ENCODE measurements at regions not wholly inside any gene's neighbourhood (a gene's known extent, or its start where the extent isn't known, plus 50 kb on each side); places are given as distances from the start of the nearest gene placed in this dataset.
A peak's percentile ranks its signal among the peaks of the same experiment; 100 is the strongest.
"Not testable (repeated sequence)": the region's sequence is repeated elsewhere in the genome, so short reads cannot be mapped to it uniquely, and the experiment has no call there.

- no peak for DNase-seq (ENCODE audit: low spot score)
Observed at GRCh38 chr5:57069115-57069835, 104.6 kb upstream of the GPBP1 start.

- no peak for DNase-seq (ENCODE audit: low spot score)
Observed at GRCh38 chr5:57072218-57072892, 101.5 kb upstream of the GPBP1 start.

DNA sequence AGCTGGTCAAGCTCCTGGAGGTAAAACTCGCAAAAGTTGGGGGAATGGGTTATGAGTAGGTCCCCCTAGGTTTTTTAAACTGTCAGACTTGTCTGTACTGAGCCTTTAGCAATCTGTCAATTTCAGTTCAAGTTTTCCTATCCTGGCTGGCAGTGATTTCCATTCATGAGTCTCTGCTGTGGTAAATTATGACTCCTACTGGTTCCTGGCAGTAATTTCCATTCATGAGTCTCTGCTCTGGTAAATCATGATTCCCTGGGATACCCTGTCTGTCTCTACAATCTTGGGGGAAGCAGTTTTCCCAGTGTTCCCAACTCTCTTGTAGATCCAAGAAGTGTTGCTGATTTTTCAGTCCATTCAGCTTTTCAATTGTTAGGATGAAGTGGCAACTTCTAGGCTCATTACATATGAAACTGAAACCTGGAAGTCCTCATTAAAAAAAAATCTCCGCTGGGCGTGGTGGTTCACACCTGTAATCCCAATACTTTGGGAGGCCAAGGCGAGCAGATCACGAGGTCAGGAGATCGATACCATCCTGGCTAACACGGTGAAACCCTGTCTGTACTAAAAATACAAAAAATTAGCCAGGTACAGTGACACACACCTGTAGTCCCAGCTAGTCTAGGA lies 91.3 kb upstream of the GPBP1 start:
- no peak for DNase-seq (ENCODE audit: low spot score)

GRCh38 chr5:57085306-57086081 lies 88.4 kb upstream of the GPBP1 start:
- DNase-seq (ENCODE audit: low spot score) = no peak

DNA sequence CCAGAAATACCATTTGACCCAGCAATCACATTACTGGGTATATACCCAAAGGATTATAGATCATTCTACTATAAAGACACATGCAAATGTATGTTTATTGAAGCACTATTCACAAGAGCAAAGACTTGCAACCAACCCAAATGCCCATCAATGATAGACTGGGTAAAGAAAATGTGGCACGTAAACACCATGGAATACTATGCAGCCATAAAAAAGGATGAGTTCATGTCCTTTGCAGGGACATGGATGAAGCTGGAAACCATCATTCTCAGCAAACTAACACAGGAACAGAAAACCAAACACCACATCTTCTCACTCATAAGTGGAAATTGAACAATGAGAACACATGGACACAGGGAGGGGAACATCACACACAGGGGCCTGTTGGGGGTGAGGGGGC lies 85.9 kb upstream of the GPBP1 start:
- DNase-seq (ENCODE audit: low spot score) = not testable (repeated sequence)

GRCh38 chr5:57094753-57095683 lies 78.8 kb upstream of the GPBP1 start:
- peak; percentile 60 for DNase-seq (ENCODE audit: low spot score)

DNA sequence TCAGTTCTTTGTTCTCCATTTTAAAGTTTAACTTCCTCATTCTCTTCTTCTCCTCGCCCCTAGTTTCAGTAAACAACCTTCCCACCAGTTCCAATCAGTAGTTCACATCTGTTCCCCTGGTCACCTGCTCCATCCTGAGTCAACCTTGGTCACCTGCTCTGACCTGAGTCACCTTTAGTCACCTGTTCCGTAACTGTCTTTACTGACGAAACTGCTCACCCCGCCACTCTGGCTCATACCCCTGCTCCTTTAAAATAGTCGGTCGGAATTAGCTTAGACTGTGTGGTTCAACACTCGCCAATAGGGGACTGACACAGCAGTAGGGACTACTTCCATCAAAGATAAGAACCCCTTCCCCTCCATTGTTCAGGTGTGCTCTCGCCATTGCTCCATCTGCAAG lies 76.3 kb upstream of the GPBP1 start:
- DNase-seq (ENCODE audit: low spot score) = no peak

GRCh38 chr5:57102189-57102904 lies 71.5 kb upstream of the GPBP1 start:
- DNase-seq (ENCODE audit: low spot score) = no peak

DNA sequence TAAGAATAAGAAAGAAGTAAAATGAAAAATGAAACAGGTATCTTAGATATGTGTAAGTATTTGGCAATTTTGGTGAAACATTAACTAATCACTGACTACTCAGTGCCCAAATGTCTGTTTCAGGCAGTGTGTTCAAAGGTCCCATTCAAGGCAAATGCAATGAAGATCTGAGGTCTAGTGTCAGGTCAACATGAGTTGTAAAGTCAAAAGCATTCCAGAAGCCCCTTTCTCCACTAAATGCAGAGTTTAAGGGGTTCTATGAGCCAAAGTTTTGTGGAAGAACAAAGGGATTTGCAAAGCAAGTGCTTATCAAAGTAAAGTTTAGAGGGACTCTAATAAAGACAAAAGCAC lies 71.0 kb upstream of the GPBP1 start:
- DNase-seq (ENCODE audit: low spot score) = no peak

- no peak for DNase-seq (ENCODE audit: low spot score)
Observed at GRCh38 chr5:57103317-57103907, 70.4 kb upstream of the GPBP1 start.

- DNase-seq (ENCODE audit: low spot score) = no peak
Observed at GRCh38 chr5:57106661-57107060, 67.2 kb upstream of the GPBP1 start.

DNA sequence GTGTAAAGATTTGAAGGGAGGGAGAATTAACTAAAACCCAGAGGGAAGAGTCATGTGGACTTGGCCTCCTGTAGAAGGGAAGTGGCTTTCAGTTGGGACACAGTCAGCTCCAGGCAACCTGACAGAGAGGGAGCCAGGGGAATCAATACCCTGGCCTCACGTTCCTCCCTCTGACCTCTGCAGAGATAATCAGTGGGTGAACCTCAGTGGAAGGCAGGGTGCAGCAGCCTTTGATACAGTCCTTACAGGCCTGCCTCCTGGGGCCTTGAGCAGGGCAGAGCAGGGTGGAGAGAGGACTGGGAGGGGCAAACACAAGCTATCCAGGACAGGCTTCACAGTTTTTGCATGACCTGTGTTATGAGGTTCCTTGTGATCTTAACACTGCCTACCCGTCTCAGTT lies 61.9 kb upstream of the GPBP1 start:
- no peak for DNase-seq (ENCODE audit: low spot score)

DNA sequence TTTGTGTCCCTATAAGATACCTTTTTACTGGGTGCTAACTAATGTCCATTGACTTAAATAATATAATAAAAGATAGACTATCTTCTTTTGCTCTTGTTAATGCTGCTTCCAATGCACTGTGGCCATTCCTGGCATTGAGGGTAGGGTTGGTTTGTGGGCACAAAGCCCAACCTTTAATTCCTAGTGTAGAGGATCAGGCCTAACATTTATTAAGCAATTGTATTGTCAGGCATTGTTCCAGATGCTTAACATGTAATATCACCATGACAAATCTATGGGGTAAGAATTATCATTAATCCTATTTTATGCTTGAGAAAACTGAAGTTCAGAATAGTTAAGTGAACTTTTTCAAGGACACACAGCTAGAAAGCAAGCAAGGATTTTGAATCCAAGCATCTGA lies 60.4 kb upstream of the GPBP1 start:
- no peak for DNase-seq (ENCODE audit: low spot score)

GRCh38 chr5:57117596-57117995 lies 56.3 kb upstream of the GPBP1 start:
- DNase-seq (ENCODE audit: low spot score) = no peak

DNA sequence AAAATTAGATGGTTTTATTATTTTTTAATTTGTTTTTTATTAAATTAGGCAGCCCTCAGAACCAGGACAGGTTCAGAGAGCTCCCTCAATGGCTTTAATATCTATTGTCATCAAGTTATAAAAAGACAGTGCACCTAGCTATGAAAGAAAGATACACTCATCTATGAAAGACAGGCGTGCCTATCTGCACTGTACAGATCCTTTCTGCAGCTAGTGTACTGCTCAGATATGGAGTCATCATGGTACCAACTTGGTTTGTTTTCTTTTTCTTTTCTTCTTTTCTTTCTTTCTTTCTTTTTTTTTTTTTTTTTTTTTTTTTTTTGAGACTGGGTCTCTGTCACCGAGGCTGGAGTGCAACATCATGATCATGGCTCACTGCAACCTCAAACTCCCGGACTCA lies 54.8 kb upstream of the GPBP1 start:
- DNase-seq (ENCODE audit: low spot score) = no peak

- no peak for DNase-seq (ENCODE audit: low spot score)
Observed at GRCh38 chr5:57124014-57124413, 49.8 kb upstream of the GPBP1 start.
